DMS79 treated with DMSO at 0.1 percent for 48 hours (cell line): ENCODE measurements at regions not wholly inside any gene's neighbourhood (a gene's known extent, or its start where the extent isn't known, plus 50 kb on each side); places are given as distances from the start of the nearest gene placed in this dataset.
"Not testable (repeated sequence)": the region's sequence is repeated elsewhere in the genome, so short reads cannot be mapped to it uniquely, and the experiment has no call there.

Source experiments
- DNase-seq: peaks from one replicate; lab custom pipeline; 2025; lab: John Stamatoyannopoulos, UW

- no peak for DNase-seq
Measured at GRCh38 chrX:22800806-22801205, 199.0 kb upstream of the DDX53 start.

GRCh38 chrX:22803353-22803752 is 196.4 kb upstream of the DDX53 start:
- no peak for DNase-seq

GRCh38 chrX:22810876-22811275 is 188.9 kb upstream of the DDX53 start:
- DNase-seq = no peak

- DNase-seq = no peak
Measured at GRCh38 chrX:22818061-22818460, 181.7 kb upstream of the DDX53 start.

GRCh38 chrX:22855693-22856092 is 144.1 kb upstream of the DDX53 start:
- DNase-seq = no peak

- DNase-seq = no peak
Measured at GRCh38 chrX:22859642-22860041, 140.1 kb upstream of the DDX53 start.

GRCh38 chrX:22866801-22867200 is 133.0 kb upstream of the DDX53 start:
- DNase-seq = not testable (repeated sequence)

- DNase-seq = no peak
Measured at GRCh38 chrX:22882543-22882942, 117.2 kb upstream of the DDX53 start.

GRCh38 chrX:22889819-22890218 is 109.9 kb upstream of the DDX53 start:
- no peak for DNase-seq

- DNase-seq = no peak
Measured at GRCh38 chrX:22912616-22913015, 87.1 kb upstream of the DDX53 start.

- DNase-seq = no peak
Measured at GRCh38 chrX:22922961-22923360, 76.8 kb upstream of the DDX53 start.

GRCh38 chrX:22934640-22935039 is 65.1 kb upstream of the DDX53 start:
- DNase-seq = no peak

- DNase-seq = no peak
Measured at GRCh38 chrX:22944945-22945344, 54.8 kb upstream of the DDX53 start.
